GM12864 (cell line): ENCODE measurements at regions not wholly inside any gene's neighbourhood (a gene's known extent, or its start where the extent isn't known, plus 50 kb on each side); places are given as distances from the start of the nearest gene placed in this dataset.

ENCODE experiments used
- DNase-seq: peaks from one replicate; pipeline ENCODE4 v3.0.0-alpha.2; 2011; ENCODE audit warnings: low read depth
- H3K4me3 ChIP-seq: 2 replicates; pipeline ENCODE4 v1.5.1; 2011; ENCODE audit warnings: mild to moderate bottlenecking, low read depth, low read length, control low read depth
- TF ChIP-seq, protein P1 (sequence below): IDR thresholded peaks from 2 replicates; pipeline ENCODE4 v1.5.1; 2011; ENCODE audit warnings: low read depth, mild to moderate bottlenecking, moderate library complexity, low read length, control low read depth, inconsistent platforms; ENCODE audit errors: missing control alignments

DNA sequence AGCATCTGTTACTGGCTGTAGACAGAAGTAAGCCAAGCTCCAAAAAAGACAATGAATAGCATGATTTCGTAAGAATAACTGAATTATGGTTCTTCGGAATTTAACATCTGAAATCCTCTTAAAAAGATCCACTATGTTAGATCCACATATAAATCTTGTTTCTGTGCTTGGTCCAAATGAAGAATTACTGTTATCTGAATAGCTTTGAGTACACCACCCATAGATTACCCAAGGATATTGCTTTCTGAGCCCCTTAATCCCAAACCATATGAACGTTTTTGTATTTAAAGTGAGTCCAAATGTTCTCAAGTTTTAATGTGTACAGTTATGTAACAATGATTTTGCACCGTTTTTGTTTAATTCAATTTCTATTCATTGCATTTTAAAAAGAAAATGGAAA is 124.9 kb downstream of the DSC3 start:
- DNase-seq = no peak
- H3K4me3 ChIP-seq = no peak overlapping the region
- TF ChIP-seq, protein P1, sequence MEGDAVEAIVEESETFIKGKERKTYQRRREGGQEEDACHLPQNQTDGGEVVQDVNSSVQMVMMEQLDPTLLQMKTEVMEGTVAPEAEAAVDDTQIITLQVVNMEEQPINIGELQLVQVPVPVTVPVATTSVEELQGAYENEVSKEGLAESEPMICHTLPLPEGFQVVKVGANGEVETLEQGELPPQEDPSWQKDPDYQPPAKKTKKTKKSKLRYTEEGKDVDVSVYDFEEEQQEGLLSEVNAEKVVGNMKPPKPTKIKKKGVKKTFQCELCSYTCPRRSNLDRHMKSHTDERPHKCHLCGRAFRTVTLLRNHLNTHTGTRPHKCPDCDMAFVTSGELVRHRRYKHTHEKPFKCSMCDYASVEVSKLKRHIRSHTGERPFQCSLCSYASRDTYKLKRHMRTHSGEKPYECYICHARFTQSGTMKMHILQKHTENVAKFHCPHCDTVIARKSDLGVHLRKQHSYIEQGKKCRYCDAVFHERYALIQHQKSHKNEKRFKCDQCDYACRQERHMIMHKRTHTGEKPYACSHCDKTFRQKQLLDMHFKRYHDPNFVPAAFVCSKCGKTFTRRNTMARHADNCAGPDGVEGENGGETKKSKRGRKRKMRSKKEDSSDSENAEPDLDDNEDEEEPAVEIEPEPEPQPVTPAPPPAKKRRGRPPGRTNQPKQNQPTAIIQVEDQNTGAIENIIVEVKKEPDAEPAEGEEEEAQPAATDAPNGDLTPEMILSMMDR = no peak

- TF ChIP-seq, protein P1 = no peak
- no peak for DNase-seq
- no peak overlapping the region for H3K4me3 ChIP-seq
Observed at GRCh38 chr18:30915336-30915988, 127.1 kb downstream of the DSC3 start.

GRCh38 chr18:30908381-30908780 is 134.2 kb downstream of the DSC3 start:
- no peak for DNase-seq
- TF ChIP-seq, protein P1 = no peak
- no peak overlapping the region for H3K4me3 ChIP-seq

- DNase-seq = no peak
- H3K4me3 ChIP-seq = no peak overlapping the region
- TF ChIP-seq, protein P1 = no peak
Observed at GRCh38 chr18:30903566-30903965, 139.0 kb downstream of the DSC3 start.

GRCh38 chr18:30889519-30890301 is 152.8 kb downstream of the DSC3 start:
- TF ChIP-seq, protein P1 = no peak
- no peak overlapping the region for H3K4me3 ChIP-seq
- no peak for DNase-seq

DNA sequence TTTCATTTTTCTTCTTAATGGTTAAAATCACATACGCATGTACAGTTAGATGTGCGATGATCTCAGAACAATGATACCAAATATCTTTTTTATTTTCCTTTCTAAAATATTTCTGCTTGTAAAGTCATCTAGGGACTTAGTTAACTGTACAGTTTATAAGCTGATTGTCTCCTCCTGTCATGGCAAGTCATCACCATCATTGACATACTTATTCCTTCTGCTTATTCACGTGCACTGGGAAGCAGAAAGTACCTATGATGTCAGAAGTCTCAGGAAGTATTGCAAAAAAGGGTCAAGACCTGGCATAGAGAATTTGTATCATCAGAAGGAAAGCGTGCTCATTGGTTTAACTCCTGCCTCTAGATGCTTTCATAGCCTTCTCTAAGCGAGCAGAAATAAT is 154.2 kb downstream of the DSC3 start:
- H3K4me3 ChIP-seq = no peak overlapping the region
- TF ChIP-seq, protein P1 = no peak
- DNase-seq = no peak
